Tibial artery (tissue), 4 donors: ENCODE measurements at regions not wholly inside any gene's neighbourhood (a gene's known extent, or its start where the extent isn't known, plus 50 kb on each side); places are given as distances from the start of the nearest gene placed in this dataset.
"Not testable (repeated sequence)": the region's sequence is repeated elsewhere in the genome, so short reads cannot be mapped to it uniquely, and the experiment has no call there.

ENCODE experiments used
- DNase-seq, 2 donors: peaks; one replicate each; pipeline ENCODE4 v3.0.0-alpha.2; 2019
- H3K27ac ChIP-seq, 2 donors: fragments of 200-600 bp; sonication (generic) in 1 of 2; 1 replicate in 1 of 2; 2 replicates in 1 of 2; pipeline ENCODE4 v1.5.1; 2018 to 2019; ENCODE audit warnings: mild to moderate bottlenecking in 1 of 2
- H3K27me3 ChIP-seq, 2 donors: fragments of 200-600 bp; sonication (generic) in 1 of 2; one replicate each; pipeline versions ENCODE4 v1.5.1 to v1.6.0; 2016 to 2019
- H3K36me3 ChIP-seq, 3 donors: fragments of 200-600 bp; sonication (generic) in 2 of 3; one replicate each; pipeline ENCODE4 v1.5.1; 2016 to 2019; ENCODE audit warnings: mild to moderate bottlenecking in 2 of 3
- H3K4me1 ChIP-seq, 4 donors: fragments of 200-600 bp; sonication (generic) in 2 of 4; 1 replicate in 3 of 4; 2 replicates in 1 of 4; pipeline ENCODE4 v1.5.1; 2016 to 2019
- H3K4me3 ChIP-seq, 2 donors: fragments of 200-600 bp; sonication (generic) in 1 of 2; 1 replicate in 1 of 2; 2 replicates in 1 of 2; pipeline ENCODE4 v1.5.1; 2018 to 2019; ENCODE audit warnings: mild to moderate bottlenecking in 2 of 2
- H3K9me3 ChIP-seq, 3 donors: fragments of 200-600 bp; sonication (generic) in 1 of 3; one replicate each; pipeline ENCODE4 v1.5.1; 2016 to 2019
- intact Hi-C: fragments of 100-400 bp; cut with DNase I; formaldehyde crosslinking; loops from one replicate; pipeline ENCODE4 v1.15.0; 2023; ENCODE audit warnings: low total_unique reads
- TF ChIP-seq, protein P1 (sequence below), 2 experiments: fragments of 200-600 bp in 1 of 2; fragments of 450-650 bp in 1 of 2; IDR thresholded peaks; one replicate each; pipeline ENCODE4 v1.5.1; 2017 to 2019; ENCODE audit warnings: antibody characterized with exemption in 2 of 2, mild to moderate bottlenecking in 1 of 2, moderate library complexity in 1 of 2

DNA sequence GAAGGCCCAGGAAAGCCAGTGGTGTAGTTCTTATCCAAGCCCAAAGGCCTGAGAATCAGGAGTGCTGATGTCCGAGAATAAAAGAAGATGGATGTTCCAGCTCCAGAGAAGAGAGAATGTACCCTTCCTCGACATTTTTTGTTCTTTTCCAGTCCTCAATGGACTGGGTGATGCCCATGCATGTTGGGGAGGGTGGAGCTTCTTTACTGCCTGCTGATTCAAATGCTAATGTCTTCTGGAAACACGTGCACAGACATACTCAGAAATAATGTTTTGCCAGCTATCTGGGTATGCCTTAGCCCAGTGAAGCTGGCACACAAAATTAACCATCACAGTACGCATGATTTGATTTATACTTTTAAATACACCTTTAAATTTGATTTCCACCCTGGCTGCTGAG is 61.5 kb upstream of the FOXE1 start:
- H3K4me3 ChIP-seq: no peak overlapping the region
- TF ChIP-seq, protein P1, sequence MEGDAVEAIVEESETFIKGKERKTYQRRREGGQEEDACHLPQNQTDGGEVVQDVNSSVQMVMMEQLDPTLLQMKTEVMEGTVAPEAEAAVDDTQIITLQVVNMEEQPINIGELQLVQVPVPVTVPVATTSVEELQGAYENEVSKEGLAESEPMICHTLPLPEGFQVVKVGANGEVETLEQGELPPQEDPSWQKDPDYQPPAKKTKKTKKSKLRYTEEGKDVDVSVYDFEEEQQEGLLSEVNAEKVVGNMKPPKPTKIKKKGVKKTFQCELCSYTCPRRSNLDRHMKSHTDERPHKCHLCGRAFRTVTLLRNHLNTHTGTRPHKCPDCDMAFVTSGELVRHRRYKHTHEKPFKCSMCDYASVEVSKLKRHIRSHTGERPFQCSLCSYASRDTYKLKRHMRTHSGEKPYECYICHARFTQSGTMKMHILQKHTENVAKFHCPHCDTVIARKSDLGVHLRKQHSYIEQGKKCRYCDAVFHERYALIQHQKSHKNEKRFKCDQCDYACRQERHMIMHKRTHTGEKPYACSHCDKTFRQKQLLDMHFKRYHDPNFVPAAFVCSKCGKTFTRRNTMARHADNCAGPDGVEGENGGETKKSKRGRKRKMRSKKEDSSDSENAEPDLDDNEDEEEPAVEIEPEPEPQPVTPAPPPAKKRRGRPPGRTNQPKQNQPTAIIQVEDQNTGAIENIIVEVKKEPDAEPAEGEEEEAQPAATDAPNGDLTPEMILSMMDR (IDR thresholded peaks at IDR 0.05): no peak
- H3K9me3 ChIP-seq: no peaks in the 10 kb centered on the region
- no peak for DNase-seq
- peaks cover 0 to 2% of the 10 kb centered on the region in 2 donors for H3K27me3 ChIP-seq
- H3K27ac ChIP-seq: no peak overlapping the region
- intact Hi-C loops: no loop called here
- H3K36me3 ChIP-seq: no peaks in the 10 kb centered on the region
- H3K4me1 ChIP-seq: no peaks in the 10 kb centered on the region

DNA sequence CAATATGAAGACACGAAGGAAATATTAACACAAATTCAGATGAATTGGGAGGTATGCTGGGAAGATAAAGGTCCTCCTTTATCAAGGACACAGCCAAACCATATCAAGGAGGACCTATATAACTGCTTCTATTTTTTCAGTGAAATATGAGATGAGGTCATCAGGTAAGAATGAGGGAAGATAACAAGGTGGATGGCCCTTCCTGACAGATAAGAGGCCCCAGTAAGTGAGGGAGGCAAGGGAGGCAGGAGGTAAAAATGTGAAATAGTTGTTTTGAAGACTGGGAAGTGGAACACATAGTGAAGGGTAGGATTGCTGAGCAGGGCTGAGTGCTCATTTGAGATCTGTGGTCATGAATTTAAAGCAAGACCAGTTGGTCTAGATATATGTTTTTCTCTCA is 60.0 kb upstream of the FOXE1 start:
- no peaks in the 10 kb centered on the region for H3K9me3 ChIP-seq
- peaks cover 0 to 3% of the 10 kb centered on the region in 2 donors for H3K27me3 ChIP-seq
- no peak for DNase-seq
- H3K4me3 ChIP-seq: no peak overlapping the region
- H3K36me3 ChIP-seq: no peaks in the 10 kb centered on the region
- intact Hi-C loops: no loop called here
- H3K27ac ChIP-seq: no peak overlapping the region
- H3K4me1 ChIP-seq: no peaks in the 10 kb centered on the region
- TF ChIP-seq, protein P1 (IDR thresholded peaks at IDR 0.05): no peak

DNA sequence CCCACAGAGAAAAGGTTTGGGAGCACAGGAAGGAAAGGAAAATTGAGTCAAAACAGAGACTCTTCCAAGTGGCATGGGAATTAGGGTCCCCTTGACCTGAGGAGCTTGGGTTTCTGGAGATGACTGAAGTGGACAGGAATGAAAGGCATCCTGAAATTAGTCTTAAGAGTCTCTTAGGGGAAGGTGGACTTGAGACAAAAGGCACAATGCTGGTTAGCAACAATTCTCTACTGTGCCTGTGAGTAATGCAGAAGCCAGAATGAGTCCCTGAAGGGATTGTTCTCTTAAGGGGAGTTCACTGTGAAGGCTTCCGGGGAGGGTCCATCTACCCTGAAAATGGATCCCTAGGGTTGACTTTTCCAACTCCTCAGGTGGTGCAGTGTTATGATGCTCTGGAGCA is 58.4 kb upstream of the FOXE1 start:
- Histone ChIP-seq H3K27me3 (peaks cover 0 to 3% of the 10 kb centered on the region in 2 donors), H3K4me1 (no peaks in the 10 kb centered on the region), H3K4me3 (no peak overlapping the region), H3K9me3 (no peaks in the 10 kb centered on the region), H3K36me3 (no peaks in the 10 kb centered on the region), H3K27ac (no peak overlapping the region)
- no peak for DNase-seq
- TF ChIP-seq, protein P1 (IDR thresholded peaks at IDR 0.05): no peak
- intact Hi-C loops: no loop called here

DNA sequence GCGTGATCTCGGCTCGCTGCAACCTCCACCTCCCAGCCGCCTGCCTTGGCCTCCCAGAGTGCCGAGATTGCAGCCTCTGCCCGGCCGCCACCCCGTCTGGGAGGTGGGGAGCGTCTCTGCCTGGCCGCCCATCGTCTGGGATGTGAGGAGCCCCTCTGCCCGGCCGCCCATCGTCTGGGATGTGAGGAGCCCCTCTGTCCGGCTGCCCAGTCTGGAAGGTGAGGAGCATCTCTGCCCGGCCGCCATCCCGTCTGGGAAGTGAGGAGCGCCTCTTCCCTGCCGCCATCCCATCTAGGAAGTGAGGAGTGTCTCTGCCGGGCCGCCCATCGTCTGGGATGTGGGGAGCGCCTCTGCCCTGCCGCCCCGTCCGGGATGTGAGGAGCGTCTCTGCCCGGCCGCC is 56.9 kb upstream of the FOXE1 start:
- H3K4me3 ChIP-seq, H3K27ac ChIP-seq, H3K4me1 ChIP-seq, H3K9me3 ChIP-seq, H3K36me3 ChIP-seq, intact Hi-C loops, DNase-seq, H3K27me3 ChIP-seq: not testable (repeated sequence)

DNA sequence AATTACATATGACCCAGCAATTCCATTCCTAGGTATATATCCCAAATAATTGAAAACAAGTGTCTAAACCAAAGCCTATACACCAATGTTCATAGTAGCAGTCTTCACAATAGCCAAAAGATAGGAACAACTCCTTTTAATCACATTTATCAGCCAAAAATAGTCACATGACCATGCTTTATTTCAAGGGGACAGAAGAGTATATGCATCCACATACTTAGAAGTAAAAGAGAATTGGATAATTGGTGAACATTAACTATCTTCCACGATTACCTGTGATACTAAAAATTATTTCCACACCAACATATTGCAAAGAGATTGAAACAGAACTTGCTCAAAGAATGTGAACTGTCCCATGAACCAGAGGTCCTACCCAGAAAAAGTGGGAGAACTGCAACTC is 51.8 kb upstream of the FOXE1 start:
- Histone ChIP-seq H3K27me3 (peaks cover 6 to 39% of the 10 kb centered on the region in 2 donors), H3K4me3 (no peak overlapping the region), H3K4me1 (peaks cover 0 to 8% (median 6%) of the 10 kb centered on the region in 4 donors), H3K27ac (no peak overlapping the region), H3K36me3 (no peaks in the 10 kb centered on the region), H3K9me3 (no peaks in the 10 kb centered on the region)
- TF ChIP-seq, protein P1 (IDR thresholded peaks at IDR 0.05): no peak
- DNase-seq: no peak
- intact Hi-C loops: no loop called here

DNA sequence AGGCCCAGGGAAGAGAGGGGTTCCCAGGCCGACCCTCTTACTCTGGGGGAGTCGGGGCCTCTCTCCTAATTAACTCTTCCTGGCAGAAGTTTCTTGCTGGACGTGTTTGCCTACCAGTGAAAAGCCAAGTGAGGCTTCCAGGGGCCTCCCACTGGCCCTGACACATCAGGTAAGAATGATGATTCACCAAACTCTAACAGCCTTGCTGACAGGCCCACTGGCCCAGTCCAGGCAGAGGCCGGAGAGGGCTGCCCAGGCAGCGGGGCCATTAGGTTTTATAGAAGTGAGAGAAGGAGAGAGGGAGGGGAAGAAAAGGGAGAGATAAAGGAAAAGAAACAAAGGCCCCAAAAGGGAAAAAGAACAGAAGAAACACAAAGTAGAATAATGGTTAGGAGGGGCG is 50.8 kb upstream of the FOXE1 start:
- no peak overlapping the region for H3K4me3 ChIP-seq
- H3K27ac ChIP-seq: no peak overlapping the region
- no peaks in the 10 kb centered on the region for H3K9me3 ChIP-seq
- no peak for DNase-seq
- no peaks in the 10 kb centered on the region for H3K36me3 ChIP-seq
- TF ChIP-seq, protein P1 (IDR thresholded peaks at IDR 0.05): no peak
- peaks cover 0 to 8% (median 6%) of the 10 kb centered on the region in 4 donors for H3K4me1 ChIP-seq
- peaks cover 6 to 39% of the 10 kb centered on the region in 2 donors for H3K27me3 ChIP-seq
- intact Hi-C loops: no loop called here
